ES-I3 (cell line): ENCODE measurements at regions not wholly inside any gene's neighbourhood (a gene's known extent, or its start where the extent isn't known, plus 50 kb on each side); places are given as distances from the start of the nearest gene placed in this dataset.

ENCODE experiments used
- H3K36me3 ChIP-seq: 2 replicates; pipeline ENCODE4 v1.6.1; 2013; ENCODE audit warnings: mild to moderate bottlenecking, low read length, control low read depth, moderate library complexity; ENCODE audit not compliant: insufficient read depth
- H3K4me1 ChIP-seq: 2 replicates; pipeline ENCODE4 v1.6.1; 2013; ENCODE audit warnings: mild to moderate bottlenecking, control low read depth, low read length; ENCODE audit not compliant: insufficient read depth
- H3K9ac ChIP-seq: 2 replicates; pipeline ENCODE4 v1.6.1; 2013; ENCODE audit warnings: low read depth, mild to moderate bottlenecking, low read length, moderate library complexity
- H3K9me3 ChIP-seq: 2 replicates; pipeline ENCODE4 v1.6.1; 2013; ENCODE audit warnings: mild to moderate bottlenecking, low read length, moderate library complexity; ENCODE audit not compliant: control insufficient read depth, insufficient read depth

GRCh38 chr17:77872199-77872598 lies 86.3 kb upstream of the TNRC6C start:
- Histone ChIP-seq H3K4me1 (peaks cover 9% of the 10 kb centered on the region), H3K9ac (no peak overlapping the region), H3K36me3 (no peaks in the 10 kb centered on the region), H3K9me3 (no peaks in the 10 kb centered on the region)

- Histone ChIP-seq H3K36me3 (no peaks in the 10 kb centered on the region), H3K4me1 (peaks cover 2% of the 10 kb centered on the region), H3K9ac (no peak overlapping the region), H3K9me3 (no peaks in the 10 kb centered on the region)
Measured at GRCh38 chr17:77872714-77873499, 85.6 kb upstream of the TNRC6C start.

GRCh38 chr17:77873500-77874302 lies 84.8 kb upstream of the TNRC6C start:
- H3K9ac ChIP-seq, result no peak overlapping the region
- no peaks in the 10 kb centered on the region for H3K9me3 ChIP-seq
- no peaks in the 10 kb centered on the region for H3K4me1 ChIP-seq
- no peaks in the 10 kb centered on the region for H3K36me3 ChIP-seq

GRCh38 chr17:77874303-77875050 lies 84.0 kb upstream of the TNRC6C start:
- Histone ChIP-seq H3K4me1 (no peaks in the 10 kb centered on the region), H3K9me3 (no peaks in the 10 kb centered on the region), H3K9ac (no peak overlapping the region), H3K36me3 (no peaks in the 10 kb centered on the region)

DNA sequence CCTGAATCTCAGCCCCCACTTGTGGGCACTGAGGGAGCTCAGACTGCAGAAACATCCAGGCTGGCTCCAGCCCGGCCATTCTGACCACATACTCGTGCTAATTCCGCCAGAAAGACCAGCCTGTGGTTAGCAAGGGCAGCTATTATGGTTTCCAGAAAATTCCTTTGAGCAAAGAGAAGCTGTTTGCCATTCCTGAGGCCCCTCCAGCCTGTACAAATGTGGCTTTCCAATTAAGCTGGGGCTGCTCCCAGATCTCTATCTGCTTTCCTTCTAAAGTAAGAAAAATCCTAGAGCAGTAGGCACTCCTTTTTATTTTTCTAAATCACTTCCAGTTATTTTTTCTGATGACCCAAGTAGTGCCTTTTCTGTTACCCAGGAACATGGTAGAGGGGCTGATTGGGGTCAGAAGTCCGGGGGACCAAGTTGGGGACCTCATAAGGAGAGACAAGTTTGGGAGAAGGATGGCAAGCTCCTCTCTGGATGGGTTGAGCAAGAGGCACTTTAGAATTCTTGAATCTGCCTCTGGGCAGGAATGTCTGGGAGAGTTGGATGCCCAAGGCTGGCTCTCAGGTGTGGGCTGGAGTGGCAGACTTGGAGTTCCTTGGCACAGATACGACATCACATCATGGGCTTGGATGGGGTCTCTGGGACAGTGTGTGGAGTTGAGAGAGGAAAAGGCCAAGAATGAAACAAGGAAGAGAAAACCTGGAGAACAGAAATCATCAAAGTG lies 83.3 kb upstream of the TNRC6C start:
- no peaks in the 10 kb centered on the region for H3K9me3 ChIP-seq
- H3K36me3 ChIP-seq, result no peaks in the 10 kb centered on the region
- no peak overlapping the region for H3K9ac ChIP-seq
- no peaks in the 10 kb centered on the region for H3K4me1 ChIP-seq

GRCh38 chr17:77875881-77876509 lies 82.5 kb upstream of the TNRC6C start:
- no peaks in the 10 kb centered on the region for H3K4me1 ChIP-seq
- no peaks in the 10 kb centered on the region for H3K36me3 ChIP-seq
- H3K9me3 ChIP-seq, result no peaks in the 10 kb centered on the region
- no peak overlapping the region for H3K9ac ChIP-seq

- no peaks in the 10 kb centered on the region for H3K9me3 ChIP-seq
- H3K36me3 ChIP-seq, result no peaks in the 10 kb centered on the region
- H3K4me1 ChIP-seq, result peaks cover 3% of the 10 kb centered on the region; the same call in 1 of the 2 replicates
- H3K9ac ChIP-seq, result no peak overlapping the region
Measured at GRCh38 chr17:77877036-77877435, 81.5 kb upstream of the TNRC6C start.

DNA sequence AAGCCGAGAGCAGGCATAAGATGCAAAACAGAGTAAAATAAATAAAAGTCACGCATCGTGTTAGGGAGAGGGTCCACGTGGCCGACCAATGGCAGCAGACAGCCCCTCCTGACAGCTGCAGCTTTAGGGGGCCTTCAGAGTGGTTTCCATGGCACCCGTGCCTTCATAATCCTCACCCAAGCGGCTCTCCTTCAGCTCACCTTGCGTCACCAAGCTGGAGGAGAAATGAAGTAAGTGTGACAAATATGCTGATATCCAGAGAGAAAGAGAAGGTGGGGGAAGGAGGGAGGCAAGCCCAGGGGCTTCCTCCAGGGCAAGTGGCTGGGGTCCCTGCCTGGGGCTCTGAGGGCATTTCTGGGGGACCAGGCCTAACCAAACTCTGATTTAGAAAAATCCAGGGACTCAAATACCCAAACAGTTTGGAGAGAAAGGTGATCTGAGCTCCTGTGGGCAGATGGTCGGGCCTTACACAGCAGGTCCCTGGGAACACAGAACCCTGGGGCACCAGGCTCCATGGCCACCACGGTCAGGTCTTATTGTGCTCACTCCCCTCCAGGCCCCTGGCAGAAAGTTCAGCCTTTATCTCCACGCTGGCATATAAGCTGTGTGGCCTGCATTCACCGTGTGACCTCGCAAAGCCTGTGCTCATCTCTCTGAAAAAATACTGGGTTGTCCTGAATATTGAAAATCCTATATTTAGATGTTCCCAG lies 80.7 kb upstream of the TNRC6C start:
- no peaks in the 10 kb centered on the region for H3K36me3 ChIP-seq
- H3K4me1 ChIP-seq, result peaks cover 11% of the 10 kb centered on the region; the same call in 1 of the 2 replicates
- H3K9me3 ChIP-seq, result no peaks in the 10 kb centered on the region

DNA sequence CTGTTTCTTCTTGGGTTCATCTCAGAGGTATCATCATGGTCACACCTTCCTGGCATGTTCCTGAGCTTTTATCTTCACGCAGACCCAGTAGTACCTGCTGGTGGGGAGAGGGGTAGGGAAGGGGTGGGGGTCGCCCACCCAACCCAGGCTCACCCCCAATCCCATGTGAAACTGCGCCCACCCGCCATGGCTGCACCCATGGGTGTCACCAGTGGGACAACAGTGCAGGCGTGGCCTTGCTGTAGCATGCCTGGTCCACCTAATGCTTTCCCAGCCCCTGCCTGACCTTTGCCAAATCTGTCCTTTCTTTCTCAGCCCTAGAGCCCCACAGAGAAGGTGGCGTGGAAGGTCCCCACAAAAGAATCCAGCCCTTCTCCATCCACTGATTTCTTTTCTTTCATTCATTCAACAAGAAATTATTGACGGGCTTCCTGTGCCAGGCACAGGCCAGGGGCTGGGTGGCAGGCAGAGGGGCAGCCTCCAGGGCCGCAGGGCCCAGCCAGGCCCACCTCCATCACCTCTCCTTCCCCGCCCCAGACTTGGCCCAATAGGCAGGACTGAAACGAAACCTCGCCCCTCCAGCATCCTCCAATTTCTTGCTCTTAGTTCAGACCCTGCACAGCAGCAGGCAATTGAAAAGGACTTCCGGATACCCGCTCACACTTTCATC lies 79.1 kb upstream of the TNRC6C start:
- Histone ChIP-seq H3K9ac (no peak overlapping the region), H3K4me1 (peaks cover 11% of the 10 kb centered on the region; the same call in 1 of the 2 replicates), H3K9me3 (no peaks in the 10 kb centered on the region), H3K36me3 (no peaks in the 10 kb centered on the region)

More for the DNA sequence above, 80.7 kb upstream of the TNRC6C start:
- H3K9ac ChIP-seq, result no peak overlapping the region

- H3K9ac ChIP-seq, result no peak overlapping the region
- H3K4me1 ChIP-seq, result peaks cover 11% of the 10 kb centered on the region; the same call in 1 of the 2 replicates
- H3K36me3 ChIP-seq, result no peaks in the 10 kb centered on the region
- H3K9me3 ChIP-seq, result no peaks in the 10 kb centered on the region
Measured at GRCh38 chr17:77879896-77880280, 78.6 kb upstream of the TNRC6C start.

- no peaks in the 10 kb centered on the region for H3K9me3 ChIP-seq
- no peak overlapping the region for H3K9ac ChIP-seq
- H3K36me3 ChIP-seq, result no peaks in the 10 kb centered on the region
- H3K4me1 ChIP-seq, result peaks cover 11% of the 10 kb centered on the region; the same call in 1 of the 2 replicates
Measured at GRCh38 chr17:77880711-77881450, 77.6 kb upstream of the TNRC6C start.

- no peaks in the 10 kb centered on the region for H3K9me3 ChIP-seq
- H3K4me1 ChIP-seq, result peaks cover 11% of the 10 kb centered on the region
- no peaks in the 10 kb centered on the region for H3K36me3 ChIP-seq
- no peak overlapping the region for H3K9ac ChIP-seq
Measured at GRCh38 chr17:77881545-77881944, 77.0 kb upstream of the TNRC6C start.
